ENCODE measurements at regions not wholly inside any gene's neighbourhood (a gene's known extent, or its start where the extent isn't known, plus 50 kb on each side); places are given as distances from the start of the nearest gene placed in this dataset.
"Not testable (repeated sequence)": the region's sequence is repeated elsewhere in the genome, so short reads cannot be mapped to it uniquely, and the experiment has no call there.

DNA sequence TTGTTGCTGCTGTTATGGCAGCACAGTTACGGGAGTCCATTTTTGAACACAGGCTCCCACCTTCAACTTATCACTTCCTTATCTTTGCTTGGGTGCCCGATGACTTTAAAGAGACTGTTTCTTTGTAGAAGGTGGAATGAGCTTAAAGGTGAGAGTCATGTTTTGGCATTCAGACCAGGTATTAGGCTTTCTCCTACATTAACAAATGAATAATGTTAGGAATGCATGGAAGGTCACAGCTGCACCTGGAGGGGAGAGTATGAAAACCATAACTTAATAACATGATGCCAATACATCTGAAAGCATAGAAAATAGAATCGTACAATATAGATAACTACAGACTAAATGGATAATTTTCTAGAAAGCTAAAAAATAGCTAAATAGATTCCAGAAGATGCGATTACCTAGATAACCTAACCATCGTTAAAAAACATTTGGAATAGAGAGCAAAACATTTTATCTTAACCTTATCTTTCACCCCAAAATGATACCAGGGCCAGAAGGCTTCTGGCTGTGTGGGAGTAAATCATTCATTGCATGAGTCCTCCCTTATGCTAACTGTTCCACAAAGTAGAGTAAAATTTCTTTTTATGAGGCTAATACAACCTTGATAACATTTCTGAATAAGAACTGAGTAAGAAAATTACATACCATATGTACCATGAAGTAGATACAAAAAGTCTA lies 126.2 kb upstream of the ADCY2 start:
- ChIA-PET POLR2A (no interaction called here), CTCF (no interaction called here)
- ATAC-seq, result no peak
- DNase-seq, result no peak
- H3K36me3 Mint-ChIP-seq (ENCODE audit: low read depth), result no peaks in the 10 kb centered on the region
- H3K27ac Mint-ChIP-seq, result no peak overlapping the region
- no peaks in the 10 kb centered on the region for H3K27me3 Mint-ChIP-seq (ENCODE audit: low read depth)
- H3K4me1 Mint-ChIP-seq (ENCODE audit: low read depth), result no peaks in the 10 kb centered on the region
- no peaks in the 10 kb centered on the region for H3K9me3 Mint-ChIP-seq (ENCODE audit: insufficient read depth)
- no peak overlapping the region for H3K4me3 Mint-ChIP-seq

DNA sequence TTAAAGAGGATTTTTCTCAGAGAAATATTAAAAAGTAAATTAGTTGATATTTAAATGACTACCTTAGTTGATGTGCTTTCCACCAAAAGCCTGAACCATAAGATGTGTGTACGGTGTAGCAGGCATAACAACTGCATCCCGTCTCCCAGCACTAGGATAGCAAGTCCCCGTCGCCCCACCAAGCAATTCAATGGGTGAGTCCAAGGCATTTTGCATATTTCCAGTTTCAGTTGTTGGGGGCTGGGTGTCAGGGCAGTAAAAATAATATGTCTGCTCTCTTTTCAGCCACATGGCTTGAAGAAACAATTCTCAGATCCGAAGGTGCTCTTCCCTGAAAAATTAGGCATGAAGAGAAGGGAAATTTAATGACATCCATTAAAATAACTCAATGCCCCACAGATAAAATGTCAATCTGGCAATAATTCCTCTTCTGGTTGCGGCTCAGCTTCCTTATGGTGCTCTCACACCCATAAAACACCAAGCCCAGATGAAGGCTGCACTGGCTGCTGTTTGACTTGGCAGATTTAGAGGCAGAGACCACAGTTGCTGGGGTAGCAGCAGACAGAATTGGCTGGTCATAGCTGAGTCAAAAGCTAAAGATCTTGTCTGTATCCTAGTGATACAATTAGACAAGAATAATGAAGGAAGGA lies 124.4 kb upstream of the ADCY2 start:
- ATAC-seq (no peak), DNase-seq (no peak)
- Mint-ChIP-seq H3K9me3 (ENCODE audit: insufficient read depth) (no peaks in the 10 kb centered on the region), H3K36me3 (ENCODE audit: low read depth) (no peaks in the 10 kb centered on the region), H3K4me1 (ENCODE audit: low read depth) (no peaks in the 10 kb centered on the region), H3K4me3 (no peak overlapping the region), H3K27ac (no peak overlapping the region), H3K27me3 (ENCODE audit: low read depth) (no peaks in the 10 kb centered on the region)
- POLR2A ChIA-PET, result no interaction called here
- CTCF ChIA-PET, result no interaction called here

GRCh38 chr5:7272408-7272965 lies 123.5 kb upstream of the ADCY2 start:
- Mint-ChIP-seq H3K4me1 (ENCODE audit: low read depth) (no peaks in the 10 kb centered on the region), H3K4me3 (no peak overlapping the region), H3K36me3 (ENCODE audit: low read depth) (no peaks in the 10 kb centered on the region), H3K27ac (no peak overlapping the region), H3K27me3 (ENCODE audit: low read depth) (no peaks in the 10 kb centered on the region), H3K9me3 (ENCODE audit: insufficient read depth) (no peaks in the 10 kb centered on the region)
- ATAC-seq (no peak), DNase-seq (no peak)
- POLR2A ChIA-PET, result no interaction called here
- CTCF ChIA-PET, result no interaction called here

DNA sequence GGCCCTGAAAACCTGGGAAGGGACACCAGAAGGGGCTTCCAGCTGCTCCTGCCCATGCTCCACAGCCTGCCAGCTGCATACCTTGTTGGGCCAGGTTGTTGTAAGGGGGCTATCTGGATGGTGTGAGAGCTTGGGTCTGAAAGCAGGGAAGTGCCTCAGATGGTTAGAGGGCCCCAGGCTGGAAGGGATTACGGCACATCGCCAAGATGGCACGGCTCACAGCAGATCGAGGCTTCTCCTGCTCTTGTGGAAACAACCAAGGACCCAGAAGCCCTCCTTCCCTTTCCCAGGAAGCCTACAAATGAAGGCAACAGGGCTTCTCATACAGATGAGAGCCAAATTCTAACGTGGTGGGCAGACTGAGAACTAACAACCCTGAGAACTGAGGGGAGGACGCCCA lies 121.7 kb upstream of the ADCY2 start:
- CTCF ChIA-PET, result no interaction called here
- H3K27me3 Mint-ChIP-seq (ENCODE audit: low read depth), result no peaks in the 10 kb centered on the region
- no peaks in the 10 kb centered on the region for H3K9me3 Mint-ChIP-seq (ENCODE audit: insufficient read depth)
- ATAC-seq, result no peak
- H3K27ac Mint-ChIP-seq, result no peak overlapping the region
- POLR2A ChIA-PET, result no interaction called here
- H3K36me3 Mint-ChIP-seq (ENCODE audit: low read depth), result no peaks in the 10 kb centered on the region
- H3K4me1 Mint-ChIP-seq (ENCODE audit: low read depth), result no peaks in the 10 kb centered on the region
- H3K4me3 Mint-ChIP-seq, result no peak overlapping the region
- DNase-seq, result no peak

GRCh38 chr5:7289634-7290033 lies 106.3 kb upstream of the ADCY2 start:
- H3K36me3 Mint-ChIP-seq (ENCODE audit: low read depth); POLR2A ChIA-PET; CTCF ChIA-PET; H3K4me1 Mint-ChIP-seq (ENCODE audit: low read depth); H3K4me3 Mint-ChIP-seq; H3K27ac Mint-ChIP-seq; H3K9me3 Mint-ChIP-seq (ENCODE audit: insufficient read depth); DNase-seq; H3K27me3 Mint-ChIP-seq (ENCODE audit: low read depth); ATAC-seq: not testable (repeated sequence)

DNA sequence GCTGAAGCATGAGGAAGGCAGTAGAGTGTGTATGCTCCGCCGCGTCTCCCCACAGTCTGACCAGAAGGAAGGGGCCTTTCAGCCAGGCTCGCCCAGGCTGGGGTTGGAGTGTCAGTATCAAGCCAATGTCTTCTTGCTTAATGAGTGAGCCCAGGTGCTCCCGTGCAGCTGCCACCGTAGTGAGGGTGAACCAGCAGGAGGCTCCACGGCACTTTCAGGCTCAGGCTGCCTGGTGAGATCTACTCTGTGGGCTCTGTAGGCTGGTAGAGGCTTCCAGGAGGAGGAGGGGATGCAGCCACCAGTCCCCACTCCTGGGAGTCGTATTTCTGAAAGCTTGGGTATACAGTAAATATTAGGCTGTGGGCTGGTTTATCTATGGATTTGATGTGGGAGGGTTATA lies 98.1 kb upstream of the ADCY2 start:
- CTCF ChIA-PET; POLR2A ChIA-PET; H3K27ac Mint-ChIP-seq; DNase-seq; H3K4me3 Mint-ChIP-seq; H3K27me3 Mint-ChIP-seq (ENCODE audit: low read depth); H3K9me3 Mint-ChIP-seq (ENCODE audit: insufficient read depth); H3K36me3 Mint-ChIP-seq (ENCODE audit: low read depth); H3K4me1 Mint-ChIP-seq (ENCODE audit: low read depth); ATAC-seq: not testable (repeated sequence)

GRCh38 chr5:7299731-7300130 lies 96.2 kb upstream of the ADCY2 start:
- H3K4me3 Mint-ChIP-seq; ATAC-seq; DNase-seq; H3K27ac Mint-ChIP-seq; H3K4me1 Mint-ChIP-seq (ENCODE audit: low read depth); H3K36me3 Mint-ChIP-seq (ENCODE audit: low read depth); H3K9me3 Mint-ChIP-seq (ENCODE audit: insufficient read depth); CTCF ChIA-PET; POLR2A ChIA-PET; H3K27me3 Mint-ChIP-seq (ENCODE audit: low read depth): not testable (repeated sequence)

DNA sequence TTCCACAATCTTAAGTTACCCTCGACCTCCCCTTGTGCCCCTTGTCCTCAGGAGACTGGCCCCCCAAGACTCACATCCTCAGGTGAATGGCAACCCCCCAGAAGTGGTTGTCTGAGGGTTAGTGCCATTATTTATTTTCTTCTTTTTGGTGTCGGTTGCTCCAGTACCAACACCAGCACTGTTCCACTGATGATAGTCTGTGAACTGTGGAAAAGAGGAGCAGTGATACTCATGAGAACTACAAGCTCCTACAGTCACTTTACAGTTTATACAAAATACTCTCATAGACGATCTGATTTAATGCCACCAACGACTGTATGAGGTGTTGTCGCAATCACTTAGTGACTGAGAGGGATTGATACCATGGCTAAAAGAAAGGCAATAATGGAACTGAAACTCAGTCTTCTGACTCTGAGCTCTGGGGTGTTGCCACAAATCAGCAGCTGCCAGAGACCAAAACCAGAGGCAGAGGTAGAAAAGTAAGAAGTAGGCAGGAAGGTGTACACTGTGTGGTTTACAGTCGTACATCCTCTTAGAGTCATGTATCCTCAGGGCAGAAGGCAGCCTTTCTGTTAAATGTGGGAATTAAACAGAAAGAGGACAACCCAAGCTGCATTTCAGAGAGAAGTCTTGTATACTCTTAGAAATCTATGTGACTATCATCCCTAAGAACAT lies 90.8 kb upstream of the ADCY2 start:
- POLR2A ChIA-PET; H3K27me3 Mint-ChIP-seq (ENCODE audit: low read depth); H3K9me3 Mint-ChIP-seq (ENCODE audit: insufficient read depth); DNase-seq; CTCF ChIA-PET; H3K4me1 Mint-ChIP-seq (ENCODE audit: low read depth); ATAC-seq; H3K4me3 Mint-ChIP-seq; H3K27ac Mint-ChIP-seq; H3K36me3 Mint-ChIP-seq (ENCODE audit: low read depth): not testable (repeated sequence)

DNA sequence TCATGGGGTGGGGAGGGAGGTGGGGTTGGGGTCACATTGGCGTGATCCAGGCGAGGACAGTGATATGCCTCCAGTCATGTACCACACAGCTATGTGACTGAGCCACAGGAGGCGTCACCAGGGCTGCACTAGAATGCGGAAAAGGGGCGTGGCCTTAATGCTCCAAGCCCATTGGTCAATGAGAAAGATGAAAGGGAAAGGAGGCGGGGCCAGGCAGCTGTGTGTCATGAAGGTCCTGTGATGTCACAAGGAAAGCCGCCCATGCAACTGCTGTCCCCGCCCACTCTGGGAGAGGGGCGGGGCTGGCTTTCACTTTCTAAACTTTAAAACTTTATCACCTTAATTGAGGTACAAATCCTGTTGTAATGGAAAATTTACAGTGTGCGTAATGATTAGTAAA lies 89.4 kb upstream of the ADCY2 start:
- CTCF ChIA-PET, result not testable (repeated sequence)
- DNase-seq, result peak; percentile 21

DNA sequence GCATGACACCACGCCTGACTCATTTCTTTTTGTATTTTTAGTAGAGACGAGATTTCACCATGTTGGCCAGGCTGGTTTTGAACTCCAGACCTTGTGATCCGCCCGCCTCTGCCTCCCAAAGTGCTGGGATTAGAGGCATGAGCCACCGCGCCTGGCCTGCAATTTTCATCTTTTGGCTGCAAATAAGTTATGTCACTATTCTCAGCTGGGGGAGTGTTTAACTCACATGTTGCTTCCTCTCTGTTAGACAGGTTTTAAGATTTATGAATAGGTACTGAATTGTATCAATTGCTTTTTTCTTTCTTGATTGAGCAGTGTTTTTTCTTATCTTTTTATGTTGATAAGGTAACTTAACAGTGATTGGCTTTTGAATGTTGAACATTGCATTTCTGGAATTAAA lies 88.2 kb upstream of the ADCY2 start:
- H3K36me3 Mint-ChIP-seq (ENCODE audit: low read depth); POLR2A ChIA-PET; ATAC-seq; H3K9me3 Mint-ChIP-seq (ENCODE audit: insufficient read depth); DNase-seq; H3K4me1 Mint-ChIP-seq (ENCODE audit: low read depth); CTCF ChIA-PET; H3K4me3 Mint-ChIP-seq; H3K27ac Mint-ChIP-seq; H3K27me3 Mint-ChIP-seq (ENCODE audit: low read depth): not testable (repeated sequence)

More for the DNA sequence above, 89.4 kb upstream of the ADCY2 start:
- H3K27me3 Mint-ChIP-seq (ENCODE audit: low read depth); POLR2A ChIA-PET; H3K9me3 Mint-ChIP-seq (ENCODE audit: insufficient read depth); H3K36me3 Mint-ChIP-seq (ENCODE audit: low read depth); H3K4me3 Mint-ChIP-seq; H3K27ac Mint-ChIP-seq; H3K4me1 Mint-ChIP-seq (ENCODE audit: low read depth); ATAC-seq: not testable (repeated sequence)

- H3K36me3 Mint-ChIP-seq (ENCODE audit: low read depth); ATAC-seq; H3K27ac Mint-ChIP-seq; H3K4me3 Mint-ChIP-seq; H3K27me3 Mint-ChIP-seq (ENCODE audit: low read depth); POLR2A ChIA-PET; H3K4me1 Mint-ChIP-seq (ENCODE audit: low read depth); H3K9me3 Mint-ChIP-seq (ENCODE audit: insufficient read depth); CTCF ChIA-PET; DNase-seq: not testable (repeated sequence)
Observed at GRCh38 chr5:7309715-7310114, 86.2 kb upstream of the ADCY2 start.

- H3K4me3 Mint-ChIP-seq; H3K27ac Mint-ChIP-seq; DNase-seq; ATAC-seq; CTCF ChIA-PET; H3K4me1 Mint-ChIP-seq (ENCODE audit: low read depth); H3K27me3 Mint-ChIP-seq (ENCODE audit: low read depth); H3K9me3 Mint-ChIP-seq (ENCODE audit: insufficient read depth); H3K36me3 Mint-ChIP-seq (ENCODE audit: low read depth); POLR2A ChIA-PET: not testable (repeated sequence)
Observed at GRCh38 chr5:7310656-7311055, 85.3 kb upstream of the ADCY2 start.
